Progenitor cell of endocrine pancreas (in vitro differentiated cells): ENCODE measurements at regions not wholly inside any gene's neighbourhood (a gene's known extent, or its start where the extent isn't known, plus 50 kb on each side); places are given as distances from the start of the nearest gene placed in this dataset.

Source experiments
- DNase-seq: peaks from one replicate; pipeline ENCODE4 v3.0.0; 2021; ENCODE audit warnings: low spot score; ENCODE audit not compliant: unreplicated experiment
- H3K27ac Mint-ChIP-seq: 2 replicates; pipeline ENCODE4 v1.8.0; 2021; ENCODE audit warnings: mild to moderate bottlenecking, moderate library complexity, mixed read lengths
- H3K27me3 Mint-ChIP-seq: 2 replicates; pipeline ENCODE4 v1.8.0; 2021; ENCODE audit warnings: mixed read lengths
- H3K36me3 Mint-ChIP-seq: 2 replicates; pipeline ENCODE4 v1.8.0; 2022; ENCODE audit warnings: mixed read lengths; ENCODE audit not compliant: insufficient read depth
- H3K4me1 Mint-ChIP-seq: 2 replicates; pipeline ENCODE4 v1.8.0; 2021; ENCODE audit warnings: low read depth, mixed read lengths
- H3K4me3 Mint-ChIP-seq: 2 replicates; pipeline ENCODE4 v1.8.0; 2021; ENCODE audit warnings: low read depth, mild to moderate bottlenecking, moderate library complexity, mixed read lengths
- H3K9me3 Mint-ChIP-seq: 2 replicates; pipeline ENCODE4 v1.8.0; 2021; ENCODE audit warnings: low read depth, mixed read lengths
- CTCF ChIP-seq: fragments of 200-600 bp; sonication (generic); IDR thresholded peaks from one replicate; pipeline ENCODE4 v1.5.0; 2021; ENCODE audit warnings: antibody characterized with exemption, mild to moderate bottlenecking; ENCODE audit not compliant: unreplicated experiment

- Mint-ChIP-seq H3K36me3 (no peaks in the 10 kb centered on the region), H3K27me3 (no peaks in the 10 kb centered on the region), H3K4me1 (no peaks in the 10 kb centered on the region), H3K4me3 (no peak overlapping the region), H3K27ac (no peak overlapping the region), H3K9me3 (no peaks in the 10 kb centered on the region)
- TF ChIP-seq CTCF = no peak
- no peak for DNase-seq
Observed at GRCh38 chr1:82179131-82179530, 378.4 kb downstream of the ADGRL2 start.

- Mint-ChIP-seq H3K36me3 (no peaks in the 10 kb centered on the region), H3K27me3 (no peaks in the 10 kb centered on the region), H3K4me3 (no peak overlapping the region), H3K9me3 (peaks cover 3% of the 10 kb centered on the region), H3K4me1 (no peaks in the 10 kb centered on the region), H3K27ac (no peak overlapping the region)
- TF ChIP-seq CTCF = no peak
- no peak for DNase-seq
Observed at GRCh38 chr1:82177192-82177591, 376.5 kb downstream of the ADGRL2 start.

DNA sequence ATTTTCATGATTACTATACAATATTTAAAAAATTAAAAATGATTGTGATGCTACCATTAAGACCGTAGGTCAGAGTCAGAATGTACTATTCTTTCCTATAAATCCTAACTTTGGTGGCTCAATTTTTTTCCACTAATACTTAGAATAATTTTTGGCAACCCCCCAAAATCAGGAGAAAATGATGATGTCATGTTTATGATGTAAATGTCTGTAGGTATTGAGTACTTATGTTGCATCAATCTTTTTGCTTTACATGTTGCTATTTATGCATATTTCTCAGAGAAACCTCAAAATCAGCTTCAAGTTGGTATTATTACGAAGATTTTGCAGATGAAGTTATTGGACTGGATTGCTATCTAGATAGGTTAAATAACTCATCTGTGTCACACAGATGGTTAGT is 371.2 kb downstream of the ADGRL2 start:
- no peaks in the 10 kb centered on the region for H3K27me3 Mint-ChIP-seq
- H3K4me1 Mint-ChIP-seq = no peaks in the 10 kb centered on the region
- no peak overlapping the region for H3K4me3 Mint-ChIP-seq
- H3K27ac Mint-ChIP-seq = no peak overlapping the region
- H3K36me3 Mint-ChIP-seq = no peaks in the 10 kb centered on the region
- DNase-seq = no peak
- H3K9me3 Mint-ChIP-seq = peaks cover 3% of the 10 kb centered on the region
- no peak for TF ChIP-seq CTCF

DNA sequence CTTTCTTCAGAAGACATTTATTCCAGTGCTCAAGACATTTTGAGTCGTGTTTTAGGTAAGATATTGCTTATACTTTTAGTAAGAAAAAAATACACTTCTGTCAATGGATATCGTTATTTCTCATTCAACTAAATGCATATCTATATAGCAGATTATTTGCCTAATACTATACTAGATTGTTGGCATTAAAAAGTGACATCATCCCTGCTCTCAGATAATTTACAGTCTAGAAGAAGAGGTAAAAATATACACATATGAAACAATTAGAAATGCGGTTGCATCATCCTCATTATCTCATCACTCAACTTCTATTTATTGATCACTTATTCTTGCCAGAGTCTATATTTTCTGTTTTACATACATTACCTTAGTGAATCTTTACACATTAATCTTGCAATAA is 367.7 kb downstream of the ADGRL2 start:
- no peak overlapping the region for H3K4me3 Mint-ChIP-seq
- no peaks in the 10 kb centered on the region for H3K4me1 Mint-ChIP-seq
- TF ChIP-seq CTCF = no peak
- H3K36me3 Mint-ChIP-seq = no peaks in the 10 kb centered on the region
- no peak for DNase-seq
- no peaks in the 10 kb centered on the region for H3K27me3 Mint-ChIP-seq
- no peak overlapping the region for H3K27ac Mint-ChIP-seq
- peaks cover 2% of the 10 kb centered on the region for H3K9me3 Mint-ChIP-seq

DNA sequence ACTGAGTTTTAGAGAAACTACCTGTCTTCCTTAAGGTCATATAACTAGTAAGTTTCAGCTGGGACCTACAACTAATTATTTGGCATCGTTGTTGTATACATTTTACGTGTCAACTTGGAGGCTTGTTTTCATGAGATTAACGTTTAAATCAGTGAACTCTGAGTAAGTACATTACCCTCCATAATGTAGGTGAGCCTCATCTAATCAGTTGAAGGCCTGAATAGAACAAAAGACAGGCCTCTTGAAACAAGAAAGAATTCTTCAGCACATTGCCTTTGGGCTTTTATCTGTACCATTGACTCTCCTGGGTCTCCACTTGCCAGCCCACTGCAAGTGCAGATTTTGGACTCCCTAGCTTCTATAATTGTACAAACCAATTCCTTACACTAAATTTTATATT is 364.6 kb downstream of the ADGRL2 start:
- Mint-ChIP-seq H3K4me1 (peaks cover 21% of the 10 kb centered on the region), H3K36me3 (no peaks in the 10 kb centered on the region), H3K27ac (no peak overlapping the region), H3K4me3 (no peak overlapping the region), H3K27me3 (no peaks in the 10 kb centered on the region), H3K9me3 (no peaks in the 10 kb centered on the region)
- no peak for DNase-seq
- TF ChIP-seq CTCF = no peak
